H9 (cell line): ENCODE measurements at regions not wholly inside any gene's neighbourhood (a gene's known extent, or its start where the extent isn't known, plus 50 kb on each side); places are given as distances from the start of the nearest gene placed in this dataset.
"Not testable (repeated sequence)": the region's sequence is repeated elsewhere in the genome, so short reads cannot be mapped to it uniquely, and the experiment has no call there.

Experiments used
- DNase-seq: peaks from one replicate; pipeline ENCODE4 v3.0.0-alpha.2; 2017
- H2AFZ ChIP-seq: one replicate; pipeline ENCODE4 v1.6.1; 2013; ENCODE audit warnings: mild to moderate bottlenecking, low read length, control low read depth, moderate library complexity
- H2AK5ac ChIP-seq: 2 replicates; pipeline ENCODE4 v1.6.1; 2013; ENCODE audit warnings: low read length, control low read depth, mixed read lengths; ENCODE audit not compliant: insufficient read length
- H2BK120ac ChIP-seq: one replicate; pipeline ENCODE4 v1.6.1; 2013; ENCODE audit warnings: low read depth, mild to moderate bottlenecking, low read length, control low read depth, inconsistent platforms; ENCODE audit not compliant: poor library complexity, severe bottlenecking
- H2BK12ac ChIP-seq: 2 replicates; pipeline ENCODE4 v1.6.1; 2013; ENCODE audit warnings: low read length, control low read depth, mixed read lengths, low read depth; ENCODE audit not compliant: insufficient read length
- H2BK15ac ChIP-seq: 2 replicates; pipeline ENCODE4 v1.6.1; 2013; ENCODE audit warnings: low read depth, low read length, control low read depth
- H2BK20ac ChIP-seq: one replicate; pipeline ENCODE4 v1.6.1; 2013; ENCODE audit warnings: low read depth, mild to moderate bottlenecking, low read length, control low read depth, inconsistent platforms; ENCODE audit not compliant: poor library complexity, severe bottlenecking
- H2BK5ac ChIP-seq: 2 replicates; pipeline ENCODE4 v1.6.1; 2013; ENCODE audit warnings: low read length, control low read depth, mixed read lengths; ENCODE audit not compliant: insufficient read length
- H3K14ac ChIP-seq: 2 replicates; pipeline ENCODE4 v1.6.1; 2013; ENCODE audit warnings: low read length, control low read depth; ENCODE audit not compliant: insufficient read depth
- H3K18ac ChIP-seq: 2 replicates; pipeline ENCODE4 v1.6.1; 2013; ENCODE audit warnings: low read depth, mild to moderate bottlenecking, mixed read lengths, low read length, control low read depth; ENCODE audit not compliant: insufficient read length
- H3K23ac ChIP-seq: 2 replicates; pipeline ENCODE4 v1.6.1; 2013; ENCODE audit warnings: low read length, control low read depth, mixed read lengths, low read depth; ENCODE audit not compliant: insufficient read length
- H3K23me2 ChIP-seq: 2 replicates; pipeline ENCODE4 v1.6.1; 2013; ENCODE audit warnings: low read depth, mild to moderate bottlenecking, mixed read lengths, low read length, control low read depth; ENCODE audit not compliant: insufficient read length, poor library complexity, severe bottlenecking
- H3K27ac ChIP-seq: 2 replicates; pipeline ENCODE4 v1.5.1; 2013; ENCODE audit warnings: low read length, control low read depth, mixed read lengths, low read depth; ENCODE audit not compliant: insufficient read length
- H3K27me3 ChIP-seq: 2 replicates; pipeline ENCODE4 v1.6.1; 2013; ENCODE audit warnings: low read length, control low read depth, inconsistent platforms; ENCODE audit not compliant: insufficient read depth
- H3K4ac ChIP-seq: 2 replicates; pipeline ENCODE4 v1.6.1; 2013; ENCODE audit warnings: low read depth, mild to moderate bottlenecking, control low read depth, inconsistent platforms, low read length, moderate library complexity
- H3K4me1 ChIP-seq: 2 replicates; pipeline ENCODE4 v1.6.1; 2013; ENCODE audit warnings: low read length, control low read depth, inconsistent platforms; ENCODE audit not compliant: insufficient read depth
- H3K4me2 ChIP-seq: 2 replicates; pipeline ENCODE4 v1.6.1; 2013; ENCODE audit warnings: low read length, control low read depth, mixed read lengths; ENCODE audit not compliant: insufficient read length, insufficient read depth
- H3K56ac ChIP-seq: 2 replicates; pipeline ENCODE4 v1.6.1; 2013; ENCODE audit warnings: low read depth, mild to moderate bottlenecking, mixed read lengths, low read length, control low read depth; ENCODE audit not compliant: insufficient read length
- H3K79me1 ChIP-seq: 2 replicates; pipeline ENCODE4 v1.6.1; 2013; ENCODE audit warnings: low read depth, mild to moderate bottlenecking, moderate library complexity, low read length, control low read depth, inconsistent platforms; ENCODE audit not compliant: insufficient read depth, poor library complexity, severe bottlenecking
- H3K79me2 ChIP-seq: 2 replicates; pipeline ENCODE4 v1.6.1; 2013; ENCODE audit warnings: low read length, control low read depth, inconsistent platforms; ENCODE audit not compliant: insufficient read depth
- H3K9ac ChIP-seq: 2 replicates; pipeline ENCODE4 v1.6.1; 2013; ENCODE audit warnings: low read length, control low read depth, mixed read lengths; ENCODE audit not compliant: insufficient read length; ENCODE audit errors: extremely low read depth
- H3K9me3 ChIP-seq: one replicate; pipeline ENCODE4 v1.6.1; 2013; ENCODE audit warnings: low read depth, low read length, inconsistent platforms; ENCODE audit not compliant: control insufficient read depth
- H3T11ph ChIP-seq: one replicate; pipeline ENCODE4 v1.6.1; 2013; ENCODE audit warnings: mild to moderate bottlenecking, low read length, control low read depth, inconsistent platforms
- H4K20me1 ChIP-seq: one replicate; pipeline ENCODE4 v1.6.1; 2013; ENCODE audit not compliant: control insufficient read depth, insufficient read length, insufficient read depth
- H4K5ac ChIP-seq: 2 replicates; pipeline ENCODE4 v1.6.1; 2013; ENCODE audit warnings: low read depth, mild to moderate bottlenecking, mixed read lengths, low read length, control low read depth; ENCODE audit not compliant: insufficient read length
- H4K8ac ChIP-seq: replicated peaks from 2 replicates; pipeline ENCODE4 v1.6.1; 2013; ENCODE audit warnings: low read length, control low read depth, mixed read lengths, low read depth; ENCODE audit not compliant: insufficient read length
- H4K91ac ChIP-seq: 2 replicates; pipeline ENCODE4 v1.6.1; 2013; ENCODE audit warnings: low read depth, mild to moderate bottlenecking, moderate library complexity, mixed read lengths, low read length, control low read depth; ENCODE audit not compliant: insufficient read length
- H3K27ac Mint-ChIP-seq, 3 experiments: 2 replicates in 2 of 3; 3 replicates in 1 of 3; pipeline ENCODE4 v1.8.0; 2020 to 2021; ENCODE audit warnings: mixed read lengths in 3 of 3, mild to moderate bottlenecking in 1 of 3, moderate library complexity in 1 of 3
- H3K27me3 Mint-ChIP-seq: 2 replicates; pipeline ENCODE4 v1.8.0; 2021; ENCODE audit warnings: low read depth, mild to moderate bottlenecking, moderate library complexity, mixed read lengths
- H3K36me3 Mint-ChIP-seq, 3 experiments: 2 replicates in 2 of 3; 3 replicates in 1 of 3; pipeline ENCODE4 v1.8.0; 2020 to 2021; ENCODE audit warnings: low read depth in 3 of 3, mixed read lengths in 3 of 3; ENCODE audit not compliant: insufficient read depth in 1 of 3
- H3K4me1 Mint-ChIP-seq, 2 experiments: 2 replicates each; pipeline ENCODE4 v1.8.0; 2020; ENCODE audit warnings: mixed read lengths in 2 of 2
- H3K4me3 Mint-ChIP-seq, 2 experiments: 2 replicates in 1 of 2; 3 replicates in 1 of 2; pipeline ENCODE4 v1.8.0; 2020 to 2021; ENCODE audit warnings: mild to moderate bottlenecking in 2 of 2, mixed read lengths in 2 of 2, moderate library complexity in 1 of 2
- H3K9me3 Mint-ChIP-seq, 2 experiments: 2 replicates in 1 of 2; 3 replicates in 1 of 2; pipeline ENCODE4 v1.8.0; 2020; ENCODE audit warnings: mild to moderate bottlenecking in 2 of 2, mixed read lengths in 2 of 2, moderate library complexity in 1 of 2
- WGBS: extraction: QIAGEN DNeasy Blood & Tissue Kit; methylation state at CpG from one replicate; pipeline ENCODE4 v1.1.7; 2013; ENCODE audit warnings: missing lambda C conversion rate, low lambda C conversion rate, mixed read lengths; ENCODE audit not compliant: insufficient read length; ENCODE audit errors: extremely low coverage; 5-methylcytosine and 5-hydroxymethylcytosine counted together
- TF ChIP-seq, protein P1 (sequence below): fragments of 200-600 bp; sonication (generic); conservative IDR thresholded peaks from 3 replicates; pipeline ENCODE4 v1.8.0; 2021; ENCODE audit warnings: antibody characterized with exemption, mild to moderate bottlenecking

- H4K8ac ChIP-seq = no peak overlapping the region
- H2BK120ac ChIP-seq = no peak overlapping the region
- H2AK5ac ChIP-seq = no peak overlapping the region
- H2AFZ ChIP-seq = no peak overlapping the region
- H3K4ac ChIP-seq = no peak overlapping the region
- no peak overlapping the region for H3K4me2 ChIP-seq
- DNase-seq = no peak
- H4K20me1 ChIP-seq = no peaks in the 10 kb centered on the region
- Mint-ChIP-seq H3K27me3 (no peaks in the 10 kb centered on the region), H3K27ac (no peak overlapping the region), H3K4me3 (no peak overlapping the region), H3K36me3 (no peaks in the 10 kb centered on the region), H3K4me1 (peaks cover 3 to 4% of the 10 kb centered on the region in 2 experiments; a peak in 3 of 4 replicates), H3K9me3 (peaks cover 0 to 4% of the 10 kb centered on the region in 2 experiments; a peak in 1 of 5 replicates)
- H2BK5ac ChIP-seq = no peak overlapping the region
- TF ChIP-seq, protein P1, sequence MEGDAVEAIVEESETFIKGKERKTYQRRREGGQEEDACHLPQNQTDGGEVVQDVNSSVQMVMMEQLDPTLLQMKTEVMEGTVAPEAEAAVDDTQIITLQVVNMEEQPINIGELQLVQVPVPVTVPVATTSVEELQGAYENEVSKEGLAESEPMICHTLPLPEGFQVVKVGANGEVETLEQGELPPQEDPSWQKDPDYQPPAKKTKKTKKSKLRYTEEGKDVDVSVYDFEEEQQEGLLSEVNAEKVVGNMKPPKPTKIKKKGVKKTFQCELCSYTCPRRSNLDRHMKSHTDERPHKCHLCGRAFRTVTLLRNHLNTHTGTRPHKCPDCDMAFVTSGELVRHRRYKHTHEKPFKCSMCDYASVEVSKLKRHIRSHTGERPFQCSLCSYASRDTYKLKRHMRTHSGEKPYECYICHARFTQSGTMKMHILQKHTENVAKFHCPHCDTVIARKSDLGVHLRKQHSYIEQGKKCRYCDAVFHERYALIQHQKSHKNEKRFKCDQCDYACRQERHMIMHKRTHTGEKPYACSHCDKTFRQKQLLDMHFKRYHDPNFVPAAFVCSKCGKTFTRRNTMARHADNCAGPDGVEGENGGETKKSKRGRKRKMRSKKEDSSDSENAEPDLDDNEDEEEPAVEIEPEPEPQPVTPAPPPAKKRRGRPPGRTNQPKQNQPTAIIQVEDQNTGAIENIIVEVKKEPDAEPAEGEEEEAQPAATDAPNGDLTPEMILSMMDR = no peak
- H4K91ac ChIP-seq = no peak overlapping the region
- H3K56ac ChIP-seq = no peak overlapping the region
- no peak overlapping the region for H2BK12ac ChIP-seq
- no peak overlapping the region for H2BK15ac ChIP-seq
- no peak overlapping the region for H3K27ac ChIP-seq
- no peaks in the 10 kb centered on the region for H3K4me1 ChIP-seq
- no peak overlapping the region for H4K5ac ChIP-seq
- no peak overlapping the region for H3K18ac ChIP-seq
- no peaks in the 10 kb centered on the region for H3K23me2 ChIP-seq
- no peaks in the 10 kb centered on the region for H3K27me3 ChIP-seq
- H2BK20ac ChIP-seq = no peak overlapping the region
- WGBS = no CpG with 5 or more reads among the region's 1 CpG
- H3K79me2 ChIP-seq = no peaks in the 10 kb centered on the region
- no peak overlapping the region for H3K9ac ChIP-seq
- H3K9me3 ChIP-seq = no peaks in the 10 kb centered on the region
- no peak overlapping the region for H3K23ac ChIP-seq
- H3K14ac ChIP-seq = no peak overlapping the region
- no peaks in the 10 kb centered on the region for H3K79me1 ChIP-seq
- H3T11ph ChIP-seq = no peak overlapping the region
These were observed 56.0 kb upstream of the RASA1 start for GRCh38 chr5:87211676-87212075.

- not testable (repeated sequence) for H2BK20ac ChIP-seq, H4K20me1 ChIP-seq, DNase-seq, H3K4ac ChIP-seq, H3K18ac ChIP-seq, H3K79me1 ChIP-seq, H3K23ac ChIP-seq, H3K14ac ChIP-seq, H3K27ac ChIP-seq, H3K4me1 Mint-ChIP-seq, H3K36me3 Mint-ChIP-seq, H3K9ac ChIP-seq, H2AFZ ChIP-seq, H2AK5ac ChIP-seq, H2BK12ac ChIP-seq, H3T11ph ChIP-seq, H3K4me2 ChIP-seq, H3K27me3 ChIP-seq, H2BK120ac ChIP-seq, H3K4me3 Mint-ChIP-seq, H3K27me3 Mint-ChIP-seq, H3K79me2 ChIP-seq, H3K9me3 ChIP-seq, H4K5ac ChIP-seq, H2BK5ac ChIP-seq, H2BK15ac ChIP-seq, H4K91ac ChIP-seq, H3K56ac ChIP-seq, H3K9me3 Mint-ChIP-seq, H4K8ac ChIP-seq, H3K27ac Mint-ChIP-seq, H3K4me1 ChIP-seq, H3K23me2 ChIP-seq
- no CpG with 5 or more reads among the region's 2 CpGs for WGBS
These were observed 55.5 kb upstream of the RASA1 start for GRCh38 chr5:87212183-87212582.
